BLaER1 (cell line): ENCODE measurements at regions not wholly inside any gene's neighbourhood (a gene's known extent, or its start where the extent isn't known, plus 50 kb on each side); places are given as distances from the start of the nearest gene placed in this dataset.
A peak's percentile ranks its signal among the peaks of the same experiment; 100 is the strongest.

ENCODE experiments used
- H3K27ac ChIP-seq: shearing (Covaris generic); formaldehyde crosslinking; 2 replicates; pipeline ENCODE4 v1.8.1; 2022
- H3K27me3 ChIP-seq: shearing (Covaris generic); formaldehyde crosslinking; 2 replicates; pipeline ENCODE4 v1.8.1; 2022
- H3K36me3 ChIP-seq: shearing (Covaris generic); formaldehyde crosslinking; 2 replicates; pipeline ENCODE4 v1.8.1; 2022
- H3K4me1 ChIP-seq: shearing (Covaris generic); formaldehyde crosslinking; 2 replicates; pipeline ENCODE4 v1.8.1; 2022
- H3K4me2 ChIP-seq: shearing (Covaris generic); formaldehyde crosslinking; 2 replicates; pipeline ENCODE4 v1.8.1; 2022
- H3K4me3 ChIP-seq: shearing (Covaris generic); formaldehyde crosslinking; 2 replicates; pipeline ENCODE4 v1.8.1; 2022
- H3K9ac ChIP-seq: shearing (Covaris generic); formaldehyde crosslinking; 2 replicates; pipeline ENCODE4 v1.8.1; 2022
- H3K9me3 ChIP-seq: shearing (Covaris generic); formaldehyde crosslinking; 2 replicates; pipeline ENCODE4 v1.8.1; 2022
- H4K20me1 ChIP-seq: shearing (Covaris generic); formaldehyde crosslinking; 2 replicates; pipeline ENCODE4 v1.8.1; 2022
- Cebpa-rat ChIP-seq: shearing (Covaris generic); IDR thresholded peaks from 2 replicates; pipeline ENCODE4 v1.8.1; 2022

DNA sequence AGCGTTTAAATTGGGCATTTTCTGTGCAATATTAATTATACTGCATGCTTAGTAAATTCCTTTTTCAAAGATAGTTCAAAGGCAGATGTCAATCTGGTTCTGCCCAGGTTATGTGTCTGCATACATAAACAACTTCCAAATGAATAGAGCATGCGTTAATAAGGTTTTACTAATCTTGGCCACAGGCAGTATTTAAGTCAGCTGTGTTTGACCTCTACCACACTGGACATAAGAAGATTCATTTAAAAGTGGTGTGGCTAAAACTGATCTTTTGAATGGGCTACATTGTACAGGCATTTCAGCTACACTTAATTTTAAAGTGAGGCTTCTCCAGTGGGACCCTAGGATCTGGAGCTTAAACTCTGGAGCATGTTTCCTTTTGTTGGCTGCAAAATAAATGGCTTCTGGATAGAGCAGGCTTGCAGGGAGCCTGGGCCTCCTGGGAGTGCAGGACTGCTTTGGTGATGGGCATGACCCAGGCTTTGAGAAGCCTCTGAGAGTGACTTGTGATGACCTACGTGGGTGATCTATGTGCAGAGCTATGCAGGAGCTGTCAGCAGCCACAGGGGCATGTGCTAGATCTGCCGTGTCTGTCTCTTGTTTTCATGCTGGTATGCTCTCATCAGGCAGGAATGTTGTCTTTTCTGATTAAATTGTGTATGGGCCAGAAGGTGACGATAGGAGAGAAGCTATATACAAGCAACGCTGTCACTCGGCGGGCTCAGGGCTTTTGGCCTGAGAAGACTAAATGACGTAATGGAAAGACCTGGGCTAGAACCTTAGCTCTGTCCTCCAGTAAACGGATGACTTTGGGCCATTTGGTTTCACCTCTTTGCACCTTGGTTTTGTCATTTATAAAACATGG lies 331.2 kb downstream of the QKI start:
- no peak overlapping the region for H3K4me3 ChIP-seq
- no peak overlapping the region for H3K4me2 ChIP-seq
- peaks cover 22% of the 10 kb centered on the region for H3K4me1 ChIP-seq
- H3K36me3 ChIP-seq, result no peaks in the 10 kb centered on the region
- H3K27ac ChIP-seq, result no peak overlapping the region
- H3K27me3 ChIP-seq, result peaks cover 8% of the 10 kb centered on the region
- peaks cover 13% of the 10 kb centered on the region; the same call in 1 of the 2 replicates for H3K9me3 ChIP-seq
- H4K20me1 ChIP-seq, result peaks cover 9% of the 10 kb centered on the region; the same call in 1 of the 2 replicates
- no peak for TF ChIP-seq Cebpa-rat
- H3K9ac ChIP-seq, result no peak overlapping the region

DNA sequence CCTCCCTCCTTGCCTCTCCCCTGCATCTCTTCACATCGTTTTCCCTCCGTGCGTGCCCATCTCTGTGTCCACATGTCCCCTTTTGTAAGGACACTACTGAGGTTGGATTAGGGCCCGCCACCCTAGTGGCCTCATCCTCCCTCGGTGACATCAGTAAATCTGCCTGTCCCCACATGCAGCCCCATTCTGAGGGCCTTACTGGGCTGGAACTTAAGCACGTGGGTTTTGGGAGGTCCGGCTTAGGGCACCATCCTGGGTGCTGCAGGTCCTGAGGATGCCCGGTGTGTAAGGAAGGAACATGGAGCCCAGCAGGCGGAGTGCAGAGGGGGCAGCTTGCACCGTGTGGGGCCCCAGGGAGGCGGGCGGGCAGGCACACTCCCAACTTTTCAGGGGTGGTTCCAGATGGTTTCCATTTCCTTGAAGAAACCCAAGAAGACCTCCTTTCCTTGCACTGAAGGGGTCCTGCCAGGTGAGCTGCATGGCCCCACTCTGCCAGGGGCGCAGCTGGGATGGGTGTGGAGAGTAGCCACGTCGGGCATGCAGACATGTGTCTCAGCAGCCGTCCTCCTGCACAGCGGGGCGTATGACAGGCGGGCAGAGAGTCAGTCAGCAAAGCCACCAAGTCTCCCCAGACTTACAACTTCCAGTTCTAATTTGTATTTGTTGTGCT lies 329.9 kb downstream of the QKI start:
- H3K4me3 ChIP-seq, result no peak overlapping the region
- peaks cover 13% of the 10 kb centered on the region; the same call in 1 of the 2 replicates for H3K9me3 ChIP-seq
- H3K4me2 ChIP-seq, result no peak overlapping the region
- H3K36me3 ChIP-seq, result no peaks in the 10 kb centered on the region
- TF ChIP-seq Cebpa-rat, result no peak
- H3K27ac ChIP-seq, result no peak overlapping the region
- no peaks in the 10 kb centered on the region for H3K27me3 ChIP-seq
- no peak overlapping the region for H3K9ac ChIP-seq
- peaks cover 16% of the 10 kb centered on the region for H3K4me1 ChIP-seq
- H4K20me1 ChIP-seq, result peaks cover 9% of the 10 kb centered on the region; the same call in 1 of the 2 replicates

- Histone ChIP-seq H3K4me2 (no peak overlapping the region), H3K4me3 (no peak overlapping the region), H3K9ac (no peak overlapping the region), H3K9me3 (peaks cover 13% of the 10 kb centered on the region; the same call in 1 of the 2 replicates), H3K27me3 (no peaks in the 10 kb centered on the region), H4K20me1 (peaks cover 9% of the 10 kb centered on the region; the same call in 1 of the 2 replicates), H3K36me3 (no peaks in the 10 kb centered on the region), H3K4me1 (peaks cover 16% of the 10 kb centered on the region), H3K27ac (no peak overlapping the region)
- TF ChIP-seq Cebpa-rat, result no peak
Observed at GRCh38 chr6:163743796-163744195, 329.3 kb downstream of the QKI start.

GRCh38 chr6:163741743-163742363 lies 327.3 kb downstream of the QKI start:
- Histone ChIP-seq H3K4me1 (peaks cover 16% of the 10 kb centered on the region), H3K9me3 (peaks cover 6% of the 10 kb centered on the region; the same call in 1 of the 2 replicates), H3K4me3 (no peak overlapping the region), H3K4me2 (peak overlapping the region; percentile 80), H3K27ac (no peak overlapping the region), H3K36me3 (no peaks in the 10 kb centered on the region), H3K9ac (no peak overlapping the region), H4K20me1 (peaks cover 9% of the 10 kb centered on the region; the same call in 1 of the 2 replicates), H3K27me3 (no peaks in the 10 kb centered on the region)
- no peak for TF ChIP-seq Cebpa-rat

GRCh38 chr6:163741342-163741741 lies 326.8 kb downstream of the QKI start:
- no peak overlapping the region for H3K9ac ChIP-seq
- no peaks in the 10 kb centered on the region for H3K27me3 ChIP-seq
- peaks cover 16% of the 10 kb centered on the region for H3K4me1 ChIP-seq
- no peak for TF ChIP-seq Cebpa-rat
- 0 out of 2 replicates have a peak, but pooled peaks cover under 1% of the 10 kb centered on the region for H3K9me3 ChIP-seq
- H4K20me1 ChIP-seq, result peaks cover 9% of the 10 kb centered on the region; the same call in 1 of the 2 replicates
- H3K27ac ChIP-seq, result no peak overlapping the region
- H3K36me3 ChIP-seq, result no peaks in the 10 kb centered on the region
- H3K4me3 ChIP-seq, result no peak overlapping the region
- peak overlapping the region; percentile 80 for H3K4me2 ChIP-seq

- Histone ChIP-seq H3K36me3 (no peaks in the 10 kb centered on the region), H3K4me3 (no peak overlapping the region), H3K27ac (no peak overlapping the region), H3K4me1 (peaks cover 26% of the 10 kb centered on the region), H3K9me3 (no peaks in the 10 kb centered on the region), H3K9ac (no peak overlapping the region), H3K27me3 (no peaks in the 10 kb centered on the region), H4K20me1 (peaks cover 9% of the 10 kb centered on the region; the same call in 1 of the 2 replicates), H3K4me2 (no peak overlapping the region)
- no peak for TF ChIP-seq Cebpa-rat
Observed at GRCh38 chr6:163739966-163740365, 325.4 kb downstream of the QKI start.

DNA sequence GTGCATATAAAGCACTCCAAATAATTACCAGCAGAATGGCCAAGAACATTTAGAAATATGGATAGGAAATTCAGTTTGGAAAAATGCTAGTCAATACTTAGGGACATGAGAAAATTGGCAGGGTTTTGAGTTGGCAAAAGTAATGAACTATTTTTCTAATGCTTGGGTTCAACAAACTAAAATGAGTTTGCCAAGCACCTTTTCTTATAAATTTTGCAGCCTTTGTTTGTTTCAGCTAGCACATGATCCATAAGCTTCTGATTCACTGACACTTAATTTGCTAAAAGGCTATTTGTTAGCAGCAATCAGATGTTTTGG lies 324.8 kb downstream of the QKI start:
- Histone ChIP-seq H3K4me2 (no peak overlapping the region), H4K20me1 (peaks cover 9% of the 10 kb centered on the region; the same call in 1 of the 2 replicates), H3K4me1 (peaks cover 32% of the 10 kb centered on the region)

DNA sequence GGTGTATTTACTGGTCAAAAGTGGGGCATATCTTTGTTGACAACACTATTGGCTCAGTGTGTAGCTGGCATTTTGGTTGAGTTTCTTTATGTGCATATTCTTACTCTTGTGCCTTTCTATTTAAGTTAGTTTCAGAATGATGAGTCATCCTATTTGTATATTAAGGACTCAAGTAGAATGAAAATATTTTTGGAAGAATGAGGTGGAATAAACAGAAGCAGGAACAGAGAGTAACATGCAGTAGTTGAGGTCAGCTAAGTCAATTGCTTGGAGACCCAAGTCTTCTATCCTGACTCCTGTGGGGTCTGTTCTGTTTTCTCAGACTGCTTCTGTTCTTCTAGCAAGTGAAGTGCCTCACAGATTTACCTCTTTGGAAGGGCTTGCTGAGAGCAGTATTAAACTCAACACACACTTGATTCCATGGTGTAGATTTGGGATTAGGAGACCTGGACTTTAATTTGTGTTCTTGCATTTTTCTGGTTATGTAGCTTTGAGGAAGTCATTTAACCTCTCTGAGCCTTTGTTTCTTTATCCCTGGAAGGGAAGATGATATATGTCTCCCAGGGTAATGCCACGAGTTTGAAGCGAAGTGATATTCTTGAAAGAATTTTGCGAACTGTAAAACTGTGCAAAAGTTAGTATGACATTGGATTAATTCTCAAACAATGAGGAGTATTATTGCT lies 324.3 kb downstream of the QKI start:
- H3K9me3 ChIP-seq, result no peaks in the 10 kb centered on the region

More for the DNA sequence above, 324.8 kb downstream of the QKI start:
- Histone ChIP-seq H3K36me3 (no peaks in the 10 kb centered on the region), H3K27me3 (no peaks in the 10 kb centered on the region), H3K4me3 (no peak overlapping the region), H3K9ac (no peak overlapping the region), H3K9me3 (no peaks in the 10 kb centered on the region), H3K27ac (no peak overlapping the region)
- no peak for TF ChIP-seq Cebpa-rat

GRCh38 chr6:163738304-163738703 lies 323.8 kb downstream of the QKI start:
- no peak overlapping the region for H3K9ac ChIP-seq
- peaks cover 9% of the 10 kb centered on the region; the same call in 1 of the 2 replicates for H4K20me1 ChIP-seq
- no peak overlapping the region for H3K4me2 ChIP-seq
- peaks cover 42% of the 10 kb centered on the region for H3K4me1 ChIP-seq
- no peak for TF ChIP-seq Cebpa-rat
- no peaks in the 10 kb centered on the region for H3K36me3 ChIP-seq
- no peaks in the 10 kb centered on the region for H3K27me3 ChIP-seq
- H3K27ac ChIP-seq, result no peak overlapping the region
- H3K4me3 ChIP-seq, result no peak overlapping the region
- no peaks in the 10 kb centered on the region for H3K9me3 ChIP-seq

More for the DNA sequence above, 324.3 kb downstream of the QKI start:
- no peak overlapping the region for H3K9ac ChIP-seq
- H3K4me3 ChIP-seq, result no peak overlapping the region
- no peaks in the 10 kb centered on the region for H3K27me3 ChIP-seq
- peaks cover 9% of the 10 kb centered on the region; the same call in 1 of the 2 replicates for H4K20me1 ChIP-seq
- no peaks in the 10 kb centered on the region for H3K36me3 ChIP-seq
- no peak overlapping the region for H3K4me2 ChIP-seq
- no peak for TF ChIP-seq Cebpa-rat
- H3K4me1 ChIP-seq, result peaks cover 37% of the 10 kb centered on the region
- no peak overlapping the region for H3K27ac ChIP-seq
